HG03378 (cell line): ENCODE measurements at regions not wholly inside any gene's neighbourhood (a gene's known extent, or its start where the extent isn't known, plus 50 kb on each side); places are given as distances from the start of the nearest gene placed in this dataset.

ENCODE experiments used
- ATAC-seq: cut with Tn5 transposase; IDR thresholded peaks from one replicate; pipeline ENCODE4 v1.9.1; 2021; ENCODE audit warnings: mild to moderate bottlenecking, moderate library complexity; ENCODE audit not compliant: unreplicated experiment

DNA sequence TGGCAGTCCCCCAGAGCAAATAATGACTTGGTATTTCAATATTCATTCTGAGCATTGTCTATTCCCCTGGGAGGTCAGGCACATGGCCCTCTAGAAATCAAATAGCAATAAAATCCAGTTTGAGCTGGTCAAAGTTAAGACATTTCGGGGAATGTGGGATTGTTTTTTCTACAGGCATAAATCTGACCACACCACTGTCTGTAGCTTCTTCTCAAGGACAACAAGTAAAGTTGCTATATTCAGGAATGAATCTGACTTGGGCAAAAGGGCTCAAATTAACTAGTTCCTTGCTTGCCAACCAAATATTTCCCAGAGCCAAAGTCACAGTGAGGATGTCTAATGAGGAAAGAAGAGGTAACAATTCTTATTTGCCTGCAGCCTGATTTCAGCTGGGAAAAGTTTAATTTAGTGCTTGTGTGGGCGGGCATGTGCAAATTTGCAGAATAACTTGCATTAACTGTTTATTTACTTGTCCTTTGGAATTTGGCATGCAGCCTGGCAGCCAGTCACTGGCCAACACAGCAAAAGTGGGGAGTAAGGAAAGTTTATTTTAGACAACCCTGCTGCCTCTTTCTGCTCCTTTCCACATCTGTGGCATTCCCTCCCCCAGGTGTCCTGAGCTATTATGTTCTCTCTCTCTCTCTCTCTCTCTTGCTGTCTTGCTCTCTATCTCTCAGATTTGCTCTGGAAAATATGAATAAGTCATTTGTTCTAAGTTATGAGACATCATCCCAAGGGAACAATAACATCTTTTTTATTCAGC lies 51.2 kb upstream of the ARHGAP20 start:
- ATAC-seq, result no peak

DNA sequence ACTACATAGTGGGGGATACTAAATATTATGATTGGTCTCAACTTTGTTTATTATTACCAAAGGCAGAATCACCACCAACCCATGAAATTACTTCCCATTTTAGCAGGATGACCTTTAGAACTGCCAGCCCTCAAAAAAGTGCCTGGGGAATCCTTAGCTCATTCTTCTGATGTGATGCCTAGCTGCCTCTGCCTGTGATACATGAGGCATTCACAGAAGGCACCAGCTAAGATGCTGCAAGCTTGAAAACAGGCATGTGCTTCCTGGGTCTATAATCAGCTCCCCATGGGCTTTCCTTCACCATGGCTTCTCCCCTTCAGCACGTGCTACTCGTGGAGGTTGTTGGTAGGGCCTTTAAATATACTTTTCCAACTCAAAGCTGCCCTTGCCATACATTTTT lies 50.4 kb upstream of the ARHGAP20 start:
- no peak for ATAC-seq
